SKM-1 (cell line): ENCODE measurements at regions not wholly inside any gene's neighbourhood (a gene's known extent, or its start where the extent isn't known, plus 50 kb on each side); places are given as distances from the start of the nearest gene placed in this dataset.
"Not testable (repeated sequence)": the region's sequence is repeated elsewhere in the genome, so short reads cannot be mapped to it uniquely, and the experiment has no call there.

ENCODE experiments used
- DNase-seq: peaks from one replicate; lab custom pipeline; 2025; ENCODE audit not compliant: unreplicated experiment; lab: John Stamatoyannopoulos, UW

DNA sequence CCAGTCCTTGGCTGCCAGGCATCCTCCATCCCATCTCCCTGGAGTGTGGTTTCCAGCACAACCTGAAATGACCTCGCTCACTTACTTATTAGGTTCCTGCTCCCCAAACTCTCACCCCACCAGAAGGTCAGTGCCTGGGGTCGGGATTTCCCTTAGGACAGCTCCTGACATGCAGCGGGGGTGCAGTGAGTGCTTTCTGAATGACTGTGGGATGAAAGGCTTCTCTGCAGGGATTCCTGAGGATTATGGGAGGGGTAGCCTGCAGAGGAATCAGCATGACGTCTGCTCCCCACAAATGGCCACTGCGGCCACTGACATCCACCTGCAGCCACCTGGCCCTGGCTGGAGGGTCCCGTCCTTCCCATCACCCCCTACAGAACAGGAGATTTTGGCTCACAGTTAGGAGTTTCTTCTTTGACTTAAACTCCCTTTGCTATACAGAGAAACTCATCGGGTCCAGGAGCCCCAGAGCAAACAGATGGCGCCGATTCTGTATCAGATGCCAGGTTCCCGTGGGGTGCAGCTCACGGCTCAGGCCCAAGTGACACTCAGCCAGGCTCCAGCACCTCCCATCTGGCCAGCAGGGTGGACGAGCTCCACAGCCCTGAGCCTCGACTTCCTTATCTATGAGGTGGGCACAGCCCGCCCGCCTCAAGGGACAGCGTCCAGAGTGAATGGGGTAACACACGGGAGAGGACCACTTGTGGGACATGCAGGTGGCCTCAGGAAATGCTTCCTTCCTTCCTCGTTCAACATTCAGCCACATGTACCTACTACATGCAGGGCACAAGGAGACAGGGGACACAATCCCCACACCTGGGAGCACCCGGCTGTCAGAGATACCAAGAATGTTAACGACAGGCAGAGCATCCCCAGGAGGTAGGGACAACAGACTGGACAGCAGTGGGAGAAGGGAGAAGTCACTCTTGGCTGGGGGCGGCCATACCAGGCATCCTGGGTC is 69.8 kb downstream of the RMI2 start:
- no peak for DNase-seq

DNA sequence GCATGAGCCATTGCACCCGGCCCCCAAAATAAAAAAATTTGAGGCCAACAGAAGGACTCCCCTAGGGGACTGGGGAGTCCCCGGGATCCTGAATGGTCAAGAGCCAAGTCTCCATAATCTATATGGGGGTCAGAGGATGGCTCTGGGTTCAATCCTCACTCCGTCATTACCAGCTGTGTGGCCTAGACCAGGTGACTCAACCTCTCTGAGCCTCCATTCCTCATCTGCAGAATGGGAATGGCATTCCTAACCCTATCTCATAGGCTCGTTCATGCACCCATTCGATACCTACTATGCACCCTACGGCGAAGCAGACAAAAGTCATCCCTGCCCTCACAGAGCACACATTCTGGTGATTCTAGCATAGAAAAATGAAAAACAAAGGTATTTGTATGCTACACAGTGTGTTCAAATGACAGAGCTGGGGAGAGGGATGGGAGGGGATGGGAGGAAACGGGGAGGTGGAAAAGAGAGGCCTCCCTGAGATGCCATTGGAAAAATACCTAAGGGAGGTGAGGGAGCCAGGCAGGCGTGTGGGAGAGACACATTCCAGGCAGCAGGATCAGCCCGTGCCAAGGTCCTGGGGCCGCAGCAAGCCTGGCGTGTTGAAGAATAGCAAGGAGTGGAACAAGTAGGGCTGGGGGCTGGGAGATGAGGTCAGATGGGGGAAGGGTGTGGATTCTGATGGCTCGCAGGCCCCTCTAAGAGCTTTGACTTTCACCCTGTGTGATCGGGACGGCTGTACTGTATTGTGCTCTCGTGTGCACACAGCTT is 71.2 kb downstream of the RMI2 start:
- no peak for DNase-seq

DNA sequence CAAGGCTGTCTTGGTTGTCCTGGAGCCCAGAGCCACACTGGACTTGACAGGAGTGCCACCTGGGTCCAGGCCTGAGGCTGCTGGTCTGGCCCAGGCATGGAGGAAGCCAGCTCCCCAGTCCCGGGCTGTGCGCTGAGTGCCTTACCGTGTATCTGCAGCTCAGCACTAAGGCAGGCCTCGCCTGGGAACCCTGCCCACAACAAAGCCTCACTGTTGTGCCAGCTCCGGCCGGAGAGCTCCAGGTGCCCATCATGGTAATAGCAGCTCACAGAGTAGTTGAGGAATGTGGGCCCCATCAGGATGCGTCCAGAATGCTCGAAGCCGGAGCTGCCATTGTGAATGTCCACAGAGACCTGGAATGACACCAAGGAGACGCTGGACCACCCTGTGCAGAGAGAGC is 72.2 kb downstream of the RMI2 start:
- DNase-seq: no peak

DNA sequence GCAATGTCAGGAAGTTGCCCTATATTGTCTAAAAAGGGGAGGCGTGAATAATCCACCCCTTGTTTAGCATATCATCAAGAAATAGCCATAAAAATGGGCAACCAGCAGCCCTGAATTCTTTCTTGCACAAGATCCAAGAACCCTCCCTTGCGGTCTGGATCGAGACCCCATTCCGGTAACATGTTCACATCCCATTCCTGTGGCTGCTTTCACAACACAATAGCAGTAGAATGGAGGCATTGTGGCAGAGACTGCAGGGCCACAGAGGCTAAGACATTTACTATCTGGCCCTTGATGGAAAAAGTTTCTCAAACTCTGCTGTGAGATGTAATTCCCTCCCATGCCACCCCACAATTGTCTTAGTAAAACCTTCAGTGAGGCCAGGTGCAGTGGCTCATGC is 73.2 kb downstream of the RMI2 start:
- DNase-seq: no peak

DNA sequence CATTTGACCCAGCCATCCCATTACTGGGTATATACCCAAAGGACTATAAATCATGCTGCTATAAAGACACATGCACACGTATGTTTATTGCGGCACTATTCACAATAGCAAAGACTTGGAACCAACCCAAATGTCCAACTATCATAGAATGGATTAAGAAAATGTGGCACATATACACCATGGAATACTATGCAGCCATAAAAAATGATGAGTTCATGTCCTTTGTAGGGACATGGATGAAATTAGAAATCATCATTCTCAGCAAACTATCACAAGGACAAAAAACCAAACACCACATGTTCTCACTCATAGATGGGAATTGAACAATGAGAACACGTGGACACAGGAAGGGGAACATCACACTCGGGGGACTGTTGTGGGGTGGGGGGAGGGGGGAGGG is 74.8 kb downstream of the RMI2 start:
- not testable (repeated sequence) for DNase-seq

DNA sequence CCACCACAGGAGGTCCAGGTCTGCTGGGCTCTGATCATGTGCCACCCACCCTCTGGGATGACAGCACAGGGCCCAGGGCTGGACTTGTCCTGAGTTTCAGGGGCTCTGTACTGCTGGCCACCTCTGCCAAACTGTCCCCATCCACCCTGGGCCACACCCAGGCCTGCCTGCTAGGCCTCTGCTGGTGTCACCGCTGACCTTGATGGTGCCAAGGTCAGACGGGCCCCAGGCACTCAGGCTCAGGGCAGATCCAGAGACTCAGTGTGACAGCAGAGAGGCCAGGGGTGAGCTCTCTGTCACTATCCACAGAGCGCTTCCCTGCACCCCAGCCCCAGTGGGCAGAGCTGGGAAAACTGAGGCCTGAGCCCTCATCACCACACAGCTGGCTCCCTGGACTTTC is 75.6 kb downstream of the RMI2 start:
- DNase-seq: no peak

DNA sequence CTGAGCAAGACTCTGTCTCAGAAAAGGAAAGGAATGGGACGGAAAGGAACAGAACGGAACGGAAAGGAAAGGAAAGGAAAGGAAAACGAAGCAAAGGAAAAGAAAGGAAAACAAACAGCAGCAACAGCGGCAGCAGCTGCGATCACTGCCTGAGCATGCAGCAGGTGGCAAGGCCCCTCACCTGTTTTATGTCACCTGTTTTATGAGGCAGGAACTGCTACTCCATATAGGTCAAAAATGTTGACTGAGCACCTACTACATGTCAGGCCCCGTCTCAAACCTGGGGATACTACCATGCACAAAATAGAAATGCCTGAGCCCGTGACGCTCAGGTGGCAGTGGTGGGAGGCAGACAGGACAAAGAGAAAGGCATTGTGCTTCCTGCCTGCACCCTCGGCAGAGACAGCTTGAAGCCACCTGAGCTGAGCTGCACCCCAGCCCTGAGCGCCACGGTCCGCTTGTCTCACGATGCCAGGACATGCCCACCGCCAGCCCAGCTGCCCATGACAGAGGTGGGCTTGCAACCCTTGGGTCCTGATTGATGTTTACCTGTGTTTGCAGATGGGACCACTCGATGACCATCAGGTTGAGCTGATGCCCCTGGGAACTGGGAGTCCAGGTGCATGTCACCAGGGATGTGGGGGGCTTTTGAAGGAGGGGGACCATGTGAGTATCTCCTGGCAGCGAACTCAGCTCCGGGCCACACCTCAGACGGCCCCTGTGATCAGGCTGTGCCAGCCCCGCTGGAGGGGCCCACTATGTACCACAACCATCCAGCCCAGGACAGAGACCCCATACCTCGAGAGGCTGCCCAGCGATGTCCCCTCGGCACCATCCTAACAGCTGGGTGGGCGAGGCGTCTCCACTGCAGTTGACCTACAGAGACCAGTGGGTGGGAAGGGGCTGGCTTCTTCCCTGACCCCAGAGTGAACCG is 77.4 kb downstream of the RMI2 start:
- no peak for DNase-seq

DNA sequence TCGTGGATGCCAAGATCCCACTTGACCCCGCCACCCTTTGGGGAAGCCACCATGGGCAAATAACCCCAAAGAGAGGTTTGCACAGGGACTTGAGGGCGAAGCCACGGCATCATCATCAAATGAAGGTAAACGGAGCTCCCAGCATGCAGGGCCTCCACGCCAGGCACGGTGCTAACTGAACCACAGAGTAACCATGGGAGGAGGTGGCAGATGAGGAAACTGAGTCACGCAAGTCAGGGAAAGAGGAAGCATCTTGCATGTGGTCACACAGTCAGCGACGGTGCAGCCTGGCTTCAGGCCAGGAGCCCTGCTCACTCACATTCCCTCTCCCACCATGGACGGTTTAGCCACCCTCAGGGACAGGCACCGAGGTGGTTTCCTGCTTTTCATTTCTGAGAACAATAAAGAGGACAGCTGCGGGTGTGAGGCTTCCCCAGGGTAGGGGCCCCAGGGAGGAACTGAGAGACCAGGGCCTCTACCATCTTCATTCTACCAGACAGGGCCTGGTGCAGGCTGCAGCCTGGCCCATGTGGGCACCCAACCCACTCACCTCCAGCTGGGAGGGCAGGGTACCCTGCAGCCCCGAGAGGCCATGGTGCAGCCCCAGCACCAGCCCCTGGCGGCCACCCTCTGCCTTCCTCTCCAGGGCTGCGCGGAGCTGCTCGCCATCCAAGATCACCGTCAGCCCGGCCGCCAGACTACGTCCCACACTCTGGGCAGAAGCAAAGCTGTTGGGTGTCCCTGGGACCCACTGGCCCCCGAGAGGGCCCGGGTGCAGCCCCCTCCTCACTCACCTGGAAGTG is 78.3 kb downstream of the RMI2 start:
- DNase-seq: peak; percentile 38

DNA sequence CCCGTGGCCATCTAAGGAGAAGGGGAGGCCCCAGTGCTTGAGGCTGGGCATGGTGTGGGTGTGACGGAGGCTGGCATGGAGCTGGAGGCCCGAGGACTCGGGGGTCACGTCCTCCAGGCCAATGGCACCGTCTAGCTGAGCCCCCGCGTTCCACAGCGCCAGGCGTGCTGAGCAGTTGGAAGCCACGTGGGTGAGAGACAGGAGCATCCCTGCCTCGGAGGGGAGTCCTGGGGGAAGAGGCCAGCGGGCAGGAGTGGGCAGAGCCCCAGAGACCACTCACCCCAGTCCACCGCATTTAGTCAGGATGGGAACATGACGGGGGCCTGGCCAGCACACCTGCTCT is 78.8 kb downstream of the RMI2 start:
- DNase-seq: no peak

DNA sequence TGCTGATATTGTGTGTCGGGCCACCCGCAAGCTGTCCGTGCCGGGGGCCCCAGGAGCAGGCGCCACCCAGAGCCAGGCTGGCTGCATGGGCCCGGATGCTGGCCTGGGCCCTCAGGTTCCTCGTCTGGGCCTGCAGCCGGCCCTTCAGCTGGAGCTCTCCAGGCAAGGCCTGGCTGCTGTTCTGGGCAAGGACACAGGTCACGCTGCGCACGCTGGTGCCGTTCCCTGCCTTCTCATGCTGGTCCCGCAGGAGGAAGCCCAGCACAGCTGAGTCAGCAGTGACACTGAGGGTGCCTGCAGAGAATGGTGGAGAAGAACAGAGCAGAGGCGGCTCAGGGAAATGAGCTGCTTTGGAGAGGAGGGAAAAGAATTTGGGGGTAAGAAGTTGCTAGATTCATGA is 79.9 kb downstream of the RMI2 start:
- DNase-seq: no peak

DNA sequence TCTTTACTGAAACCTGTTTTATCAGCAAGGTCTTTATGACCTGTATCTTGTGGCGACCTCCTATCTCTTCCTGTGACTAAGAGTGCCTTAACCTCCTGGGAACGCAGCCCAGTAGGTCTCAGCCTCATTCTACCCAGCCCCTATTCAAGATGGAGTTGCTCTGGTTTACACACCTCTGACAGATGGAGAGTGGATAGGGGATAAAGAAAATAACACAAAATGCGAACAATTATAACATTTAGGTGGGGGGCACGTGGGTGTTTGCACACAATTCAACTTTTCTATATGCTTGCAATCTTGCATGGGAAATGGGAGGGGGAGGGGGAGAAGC is 83.3 kb downstream of the RMI2 start:
- DNase-seq: no peak

DNA sequence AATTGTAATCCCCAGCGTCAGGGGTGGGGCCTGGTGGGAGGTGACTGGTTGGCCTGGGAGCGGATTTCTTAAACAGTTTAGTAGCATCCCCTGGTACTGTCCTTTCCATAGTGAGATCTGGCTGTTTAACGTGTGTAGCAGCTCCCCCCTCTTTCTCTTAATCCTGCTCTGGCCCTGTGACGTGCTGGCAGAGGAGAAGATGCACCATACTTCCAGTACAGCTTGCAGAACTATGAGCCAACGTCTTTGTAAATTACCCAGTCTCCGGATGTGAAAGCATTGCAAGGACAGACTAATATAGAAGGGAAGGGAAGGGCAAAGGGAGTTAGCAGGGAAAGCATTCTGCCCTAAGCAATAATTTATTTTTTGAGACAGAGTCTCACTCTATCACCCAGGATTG is 83.9 kb downstream of the RMI2 start:
- no peak for DNase-seq

DNA sequence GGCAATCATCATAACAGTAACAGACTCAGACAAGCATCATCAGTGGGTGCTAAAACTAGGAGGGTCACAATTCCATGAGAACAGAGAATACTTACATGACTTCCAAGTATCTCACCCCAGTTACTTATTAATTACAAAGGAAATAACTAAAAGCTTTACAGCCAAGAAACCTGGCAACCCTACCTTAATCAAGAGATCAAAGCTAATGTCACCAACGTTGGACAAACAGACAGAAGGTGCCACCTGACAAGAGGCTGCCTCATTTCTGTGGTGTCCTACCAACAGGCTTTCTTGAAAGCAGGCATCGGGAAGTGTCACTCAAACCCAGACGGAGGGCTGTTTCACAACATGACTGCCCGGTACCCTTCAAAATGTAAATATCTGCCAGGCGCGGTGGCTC is 84.6 kb downstream of the RMI2 start:
- DNase-seq: no peak

DNA sequence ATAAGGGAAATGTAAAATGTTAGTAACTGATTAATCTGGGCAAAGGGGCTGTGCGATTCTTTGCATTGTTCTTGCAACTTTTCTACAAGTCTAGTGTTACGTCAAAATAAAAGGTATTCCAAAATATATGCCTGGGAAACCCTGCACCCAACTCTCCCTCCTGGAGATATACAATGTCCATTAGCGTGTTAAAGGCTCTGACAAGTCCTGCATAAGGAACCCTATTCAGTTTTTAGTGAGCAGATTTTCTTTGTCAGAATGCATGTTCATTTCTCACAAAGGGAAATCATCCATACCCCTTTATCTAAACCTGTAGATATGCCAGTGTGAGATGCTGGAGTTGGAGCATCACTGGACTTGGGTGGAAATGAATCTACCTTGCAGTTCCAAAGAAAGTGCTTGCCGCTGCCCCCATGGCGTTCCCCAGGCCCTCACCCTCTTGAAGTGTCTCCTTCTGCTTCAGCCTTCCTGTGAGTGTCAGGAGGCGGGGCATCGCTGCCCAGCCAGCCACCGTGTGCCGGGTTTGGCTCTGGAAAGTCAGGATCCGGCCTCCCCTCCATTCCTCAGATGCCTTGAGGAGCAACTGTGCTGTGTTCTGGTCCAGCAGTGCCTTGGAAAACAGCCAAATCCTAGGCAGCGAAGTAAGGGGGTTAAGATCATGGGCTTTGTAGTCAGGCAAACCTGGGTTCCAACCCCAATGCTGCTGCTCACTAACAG is 85.5 kb downstream of the RMI2 start:
- no peak for DNase-seq

DNA sequence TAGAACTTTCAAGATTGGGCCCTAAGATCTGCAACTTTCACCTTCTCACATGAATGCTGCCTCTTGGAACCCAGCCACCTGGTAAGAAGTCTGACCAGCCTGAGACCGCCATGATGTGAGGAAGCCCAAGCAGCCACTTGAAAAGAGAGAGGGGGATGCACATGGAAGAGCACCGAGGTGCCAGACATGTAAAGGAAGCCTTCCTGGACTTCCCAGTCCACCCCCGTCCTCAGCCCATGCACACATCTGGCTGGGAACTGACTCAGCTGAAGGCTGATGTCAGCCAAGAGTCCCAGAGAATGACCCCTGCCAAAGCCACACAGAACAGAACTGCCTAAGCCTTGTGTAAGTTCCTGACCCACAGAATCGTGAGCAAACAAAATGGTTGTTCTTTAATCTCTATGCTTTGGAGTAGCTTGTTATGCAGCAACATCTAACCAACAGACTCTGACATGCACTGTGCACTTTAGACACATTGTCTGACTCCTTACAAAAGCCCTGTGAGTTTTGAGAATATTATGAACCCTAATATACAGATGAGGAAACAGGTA is 86.7 kb downstream of the RMI2 start:
- DNase-seq: no peak

DNA sequence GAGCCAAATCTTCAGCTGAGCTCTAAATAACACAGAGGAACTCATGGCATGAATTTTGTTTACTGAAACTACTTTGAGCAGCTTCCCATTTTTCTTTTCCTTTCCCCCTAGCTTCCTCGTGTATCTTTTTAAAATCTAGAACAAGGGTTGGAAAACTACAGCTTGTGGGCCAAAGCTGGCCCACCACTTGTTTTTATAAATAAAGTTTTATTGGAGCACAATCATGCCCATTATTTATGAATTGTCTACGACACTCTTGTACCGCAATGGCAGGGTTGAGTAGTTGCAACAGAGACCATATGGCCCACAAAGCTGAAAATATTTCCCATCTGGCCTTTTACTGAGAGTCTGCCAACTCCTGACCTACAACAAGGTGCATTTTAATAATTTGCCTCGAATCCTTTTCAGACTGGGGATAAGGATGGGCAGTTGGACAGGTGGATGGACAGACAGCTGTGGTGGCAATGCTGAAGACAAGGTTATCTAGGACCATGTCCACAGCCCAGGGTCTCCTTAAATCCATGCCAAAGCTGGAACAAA is 87.7 kb downstream of the RMI2 start:
- no peak for DNase-seq

DNA sequence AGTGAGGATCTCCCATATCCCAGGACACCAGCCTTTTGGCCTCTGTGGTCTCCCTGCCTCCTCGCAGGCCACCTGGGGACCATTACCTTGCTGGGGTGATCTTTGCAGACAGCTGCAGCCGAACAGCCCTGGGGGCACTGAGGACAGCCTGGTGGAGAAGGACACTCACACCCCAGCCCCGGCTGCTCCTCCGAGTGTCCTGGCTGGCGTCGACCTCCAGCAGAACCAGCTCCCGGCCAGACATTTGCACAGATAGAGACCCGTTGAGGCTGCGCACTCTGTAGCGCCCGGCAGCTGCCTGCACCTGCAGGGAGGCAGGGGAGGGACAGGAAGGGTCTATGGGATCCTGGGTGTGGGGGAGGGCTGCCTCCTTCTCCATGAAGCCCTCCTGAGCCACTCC is 90.3 kb downstream of the RMI2 start:
- no peak for DNase-seq

DNA sequence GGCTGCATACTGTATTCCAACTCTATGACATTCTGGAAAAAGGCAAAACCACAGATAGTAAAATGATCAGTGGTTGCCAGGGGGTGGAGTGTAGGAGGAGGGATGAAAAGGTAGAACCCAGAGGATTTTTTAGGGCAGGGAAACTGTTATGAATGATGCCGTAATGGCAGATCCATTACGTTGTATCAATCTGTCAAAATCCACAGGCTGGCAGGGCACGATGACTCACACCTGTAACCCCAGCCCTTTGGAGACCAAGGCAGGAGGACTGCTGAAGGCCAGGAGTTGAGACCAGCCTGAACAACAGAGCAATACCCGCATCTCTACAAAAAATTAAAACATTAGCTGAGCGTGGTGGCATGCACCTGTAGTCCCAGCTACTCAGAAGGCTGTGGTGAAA is 91.8 kb downstream of the RMI2 start:
- no peak for DNase-seq
